Ovary (tissue), 3 donors: ENCODE measurements at regions not wholly inside any gene's neighbourhood (a gene's known extent, or its start where the extent isn't known, plus 50 kb on each side); places are given as distances from the start of the nearest gene placed in this dataset.

Experiments
- POLR2A ChIP-seq: fragments of 450-650 bp; IDR thresholded peaks from one replicate; pipeline ENCODE4 v1.6.1; 2017; ENCODE audit warnings: antibody characterized with exemption, mild to moderate bottlenecking, moderate library complexity
- TF ChIP-seq, protein P1 (sequence below), 3 donors: fragments of 450-650 bp in 2 of 3; fragments of 200-600 bp in 1 of 3; IDR thresholded peaks; one replicate each; pipeline versions ENCODE4 v1.5.1 to v1.8.0; 2016 to 2022; ENCODE audit warnings: antibody characterized with exemption in 3 of 3, mild to moderate bottlenecking in 1 of 3
- donor health status: DM: no; HTN: no; CAD: no.

DNA sequence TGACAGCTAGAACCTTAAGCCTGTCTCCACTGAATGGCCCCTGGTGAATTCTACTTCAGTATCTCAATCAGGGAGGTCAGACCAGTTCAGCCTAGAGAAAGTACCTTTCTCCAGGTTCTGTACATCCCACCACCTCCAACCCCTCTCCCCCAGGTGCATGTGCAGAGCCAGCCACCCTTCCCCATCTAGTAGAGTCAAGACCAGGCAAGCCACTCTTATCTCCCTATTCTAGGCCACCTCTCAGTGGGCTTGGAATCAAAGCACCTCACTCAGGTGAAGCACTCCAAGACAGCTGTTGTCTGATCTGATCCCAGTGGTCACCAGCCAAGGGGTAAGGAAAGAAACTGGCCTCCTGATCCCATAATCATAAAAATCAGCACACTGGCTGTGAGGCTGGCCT, 340.9 kb downstream of the BCL11B start:
- TF ChIP-seq POLR2A, result no peak
- TF ChIP-seq, protein P1, sequence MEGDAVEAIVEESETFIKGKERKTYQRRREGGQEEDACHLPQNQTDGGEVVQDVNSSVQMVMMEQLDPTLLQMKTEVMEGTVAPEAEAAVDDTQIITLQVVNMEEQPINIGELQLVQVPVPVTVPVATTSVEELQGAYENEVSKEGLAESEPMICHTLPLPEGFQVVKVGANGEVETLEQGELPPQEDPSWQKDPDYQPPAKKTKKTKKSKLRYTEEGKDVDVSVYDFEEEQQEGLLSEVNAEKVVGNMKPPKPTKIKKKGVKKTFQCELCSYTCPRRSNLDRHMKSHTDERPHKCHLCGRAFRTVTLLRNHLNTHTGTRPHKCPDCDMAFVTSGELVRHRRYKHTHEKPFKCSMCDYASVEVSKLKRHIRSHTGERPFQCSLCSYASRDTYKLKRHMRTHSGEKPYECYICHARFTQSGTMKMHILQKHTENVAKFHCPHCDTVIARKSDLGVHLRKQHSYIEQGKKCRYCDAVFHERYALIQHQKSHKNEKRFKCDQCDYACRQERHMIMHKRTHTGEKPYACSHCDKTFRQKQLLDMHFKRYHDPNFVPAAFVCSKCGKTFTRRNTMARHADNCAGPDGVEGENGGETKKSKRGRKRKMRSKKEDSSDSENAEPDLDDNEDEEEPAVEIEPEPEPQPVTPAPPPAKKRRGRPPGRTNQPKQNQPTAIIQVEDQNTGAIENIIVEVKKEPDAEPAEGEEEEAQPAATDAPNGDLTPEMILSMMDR (IDR thresholded peaks at IDR 0.05), result no peak
